Omental fat pad (tissue), 3 donors: ENCODE measurements at regions not wholly inside any gene's neighbourhood (a gene's known extent, or its start where the extent isn't known, plus 50 kb on each side); places are given as distances from the start of the nearest gene placed in this dataset.
"Not testable (repeated sequence)": the region's sequence is repeated elsewhere in the genome, so short reads cannot be mapped to it uniquely, and the experiment has no call there.

Experiments used
- ATAC-seq: fragments of 150-250 bp; one replicate; pipeline ENCODE4 v1.9.1; 2016; ENCODE audit warnings: mild to moderate bottlenecking, moderate library complexity; ENCODE audit not compliant: low FRiP score
- DNase-seq: peaks from one replicate; pipeline ENCODE4 v3.0.0-alpha.2; 2019; ENCODE audit warnings: low spot score
- TF ChIP-seq, protein P1 (sequence below), 3 donors: fragments of 450-650 bp; IDR thresholded peaks; one replicate each; pipeline ENCODE4 v1.5.1; 2016 to 2017; ENCODE audit warnings: antibody characterized with exemption in 3 of 3, mild to moderate bottlenecking in 3 of 3, moderate library complexity in 2 of 3

DNA sequence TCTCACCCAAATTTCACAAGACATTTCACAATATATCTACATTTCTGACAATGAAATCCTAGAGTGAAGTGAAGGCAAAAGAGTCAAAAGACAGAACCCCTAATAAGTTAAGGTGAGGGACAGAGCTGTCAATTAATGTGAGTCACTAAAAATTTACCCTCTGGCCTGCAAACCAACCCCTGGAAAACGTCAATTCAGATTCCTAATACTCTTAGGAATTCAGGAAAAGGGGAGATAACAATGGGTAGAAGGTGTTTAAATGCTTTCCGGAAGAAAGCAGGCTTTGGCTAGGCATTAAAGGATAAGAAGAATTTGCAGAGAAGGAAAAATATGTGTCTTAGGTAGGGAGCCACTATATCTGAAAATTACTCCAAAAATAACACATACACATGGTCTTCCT is 299.6 kb downstream of the INHBA start:
- no peak for DNase-seq
- TF ChIP-seq, protein P1, sequence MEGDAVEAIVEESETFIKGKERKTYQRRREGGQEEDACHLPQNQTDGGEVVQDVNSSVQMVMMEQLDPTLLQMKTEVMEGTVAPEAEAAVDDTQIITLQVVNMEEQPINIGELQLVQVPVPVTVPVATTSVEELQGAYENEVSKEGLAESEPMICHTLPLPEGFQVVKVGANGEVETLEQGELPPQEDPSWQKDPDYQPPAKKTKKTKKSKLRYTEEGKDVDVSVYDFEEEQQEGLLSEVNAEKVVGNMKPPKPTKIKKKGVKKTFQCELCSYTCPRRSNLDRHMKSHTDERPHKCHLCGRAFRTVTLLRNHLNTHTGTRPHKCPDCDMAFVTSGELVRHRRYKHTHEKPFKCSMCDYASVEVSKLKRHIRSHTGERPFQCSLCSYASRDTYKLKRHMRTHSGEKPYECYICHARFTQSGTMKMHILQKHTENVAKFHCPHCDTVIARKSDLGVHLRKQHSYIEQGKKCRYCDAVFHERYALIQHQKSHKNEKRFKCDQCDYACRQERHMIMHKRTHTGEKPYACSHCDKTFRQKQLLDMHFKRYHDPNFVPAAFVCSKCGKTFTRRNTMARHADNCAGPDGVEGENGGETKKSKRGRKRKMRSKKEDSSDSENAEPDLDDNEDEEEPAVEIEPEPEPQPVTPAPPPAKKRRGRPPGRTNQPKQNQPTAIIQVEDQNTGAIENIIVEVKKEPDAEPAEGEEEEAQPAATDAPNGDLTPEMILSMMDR (IDR thresholded peaks at IDR 0.05): no peak
- no peak for ATAC-seq

DNA sequence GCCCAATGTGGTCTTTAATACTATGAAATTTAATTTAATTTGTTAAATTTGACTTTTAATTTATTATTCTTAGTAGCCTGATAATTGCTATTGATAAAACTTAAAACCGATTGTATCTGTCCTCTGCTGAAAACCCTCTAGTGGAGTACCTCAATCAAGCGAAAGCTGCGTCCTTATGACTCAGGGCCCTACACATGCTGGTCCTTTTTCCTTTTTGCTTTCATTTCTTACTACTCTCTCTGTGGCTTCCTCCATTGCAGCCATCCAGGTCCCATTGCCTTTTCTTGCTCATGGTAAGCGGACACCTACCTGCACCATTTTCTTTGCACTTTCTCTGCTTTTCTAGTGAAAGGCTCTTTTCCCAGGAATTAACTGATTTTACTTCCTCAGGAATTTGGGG is 301.1 kb downstream of the INHBA start:
- ATAC-seq: no peak
- no peak for DNase-seq
- TF ChIP-seq, protein P1 (IDR thresholded peaks at IDR 0.05): no peak

DNA sequence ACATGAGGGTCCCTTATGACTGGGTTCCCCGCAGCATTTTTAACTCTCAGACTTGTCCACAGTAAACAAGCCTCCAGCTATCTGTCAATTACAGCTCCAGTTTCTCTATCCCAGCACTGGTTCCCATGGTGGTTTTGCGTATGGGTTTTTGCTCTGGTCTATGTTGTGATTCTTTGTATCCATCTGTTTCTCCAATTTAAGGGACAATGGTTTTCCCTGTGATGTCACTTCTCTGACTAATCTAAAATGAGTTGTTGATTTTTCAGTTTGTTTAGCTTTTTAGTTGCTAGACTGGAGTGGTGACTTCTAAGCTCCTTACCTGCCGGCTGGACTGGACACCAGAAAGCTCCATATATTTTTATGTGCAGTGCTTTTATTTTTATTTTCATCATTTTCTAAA is 303.7 kb downstream of the INHBA start:
- ATAC-seq: no peak
- no peak for DNase-seq
- TF ChIP-seq, protein P1 (IDR thresholded peaks at IDR 0.05): no peak

DNA sequence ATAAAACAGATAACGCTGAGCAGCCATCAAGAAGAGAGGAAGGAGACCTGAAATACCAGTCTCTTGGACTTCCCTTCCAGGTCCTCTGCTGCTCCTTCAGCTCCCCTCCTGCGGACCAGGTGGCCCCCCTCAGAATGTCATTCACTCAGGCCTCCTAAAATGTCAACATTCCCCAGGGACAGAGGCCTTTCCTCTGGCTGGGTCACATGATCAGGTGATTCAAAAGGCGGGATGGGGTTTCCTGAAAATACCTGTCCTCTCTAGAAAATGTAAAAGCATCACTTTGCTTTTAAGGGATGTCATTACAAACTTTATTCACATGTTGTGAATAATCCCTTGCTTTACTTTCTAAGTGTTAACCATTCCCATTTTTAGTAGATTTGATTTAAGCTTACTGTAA is 311.1 kb downstream of the INHBA start:
- TF ChIP-seq, protein P1 (IDR thresholded peaks at IDR 0.05): no peak
- no peak for ATAC-seq
- DNase-seq: no peak

DNA sequence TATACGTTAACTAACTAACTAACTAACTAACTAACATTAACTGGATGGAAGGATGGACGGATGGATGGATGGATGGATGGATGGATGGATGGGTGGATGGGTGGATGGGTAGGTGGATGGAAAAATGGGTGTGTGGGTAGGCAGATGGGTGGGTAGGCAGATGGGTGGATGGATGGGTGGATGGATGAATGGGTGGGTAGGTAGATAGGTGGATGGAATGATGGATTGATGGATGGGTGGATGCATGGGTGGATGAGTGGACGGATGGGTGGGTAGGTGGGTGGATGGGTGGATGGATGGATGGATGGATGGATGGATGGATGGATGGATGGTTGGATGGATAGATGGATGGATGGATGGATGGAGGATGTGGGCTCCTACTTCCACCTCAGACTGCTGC is 314.0 kb downstream of the INHBA start:
- not testable (repeated sequence) for DNase-seq, ATAC-seq

DNA sequence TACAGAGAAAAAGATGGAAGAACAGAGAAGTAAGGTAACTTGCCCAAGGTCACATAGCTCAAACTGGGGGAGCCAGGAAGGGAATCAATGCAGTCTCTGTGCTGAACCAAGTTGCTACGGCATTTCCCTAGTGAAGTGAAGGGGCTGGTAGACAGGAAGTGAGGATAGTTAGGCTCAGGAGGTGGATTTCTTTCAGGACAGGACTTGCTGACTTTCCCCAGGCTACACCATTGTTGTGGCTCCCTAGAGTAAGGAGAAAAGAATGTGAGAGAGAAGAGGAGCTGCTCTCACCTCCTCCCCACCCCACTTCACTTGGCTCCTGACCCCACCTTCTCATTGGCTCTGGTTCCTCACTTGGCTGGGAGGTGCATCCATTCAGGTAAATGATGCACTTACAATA is 316.9 kb downstream of the INHBA start:
- no peak for ATAC-seq
- TF ChIP-seq, protein P1 (IDR thresholded peaks at IDR 0.05): no peak

DNA sequence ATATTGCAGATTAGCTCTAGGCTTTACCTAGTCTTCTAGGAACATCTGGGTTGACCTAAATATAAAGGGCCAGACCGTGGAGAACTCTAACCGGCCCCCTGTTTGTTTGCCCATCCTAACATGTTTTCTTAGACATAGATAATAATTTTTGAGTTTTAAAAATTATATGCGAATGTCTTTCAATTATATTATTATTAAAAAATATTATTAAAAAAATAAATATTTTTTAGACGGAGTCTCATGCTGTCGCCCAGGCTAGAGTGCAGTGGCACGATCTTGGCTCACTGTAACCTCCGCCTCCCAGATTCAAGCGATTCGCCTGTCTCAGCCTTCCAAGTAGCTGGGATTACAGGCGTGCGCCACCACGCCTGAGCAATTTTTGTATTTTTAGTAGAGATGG is 318.5 kb downstream of the INHBA start:
- TF ChIP-seq, protein P1 (IDR thresholded peaks at IDR 0.05): no peak
- DNase-seq (no peak), ATAC-seq (no peak)

More for the DNA sequence above, 316.9 kb downstream of the INHBA start:
- DNase-seq: no peak

DNA sequence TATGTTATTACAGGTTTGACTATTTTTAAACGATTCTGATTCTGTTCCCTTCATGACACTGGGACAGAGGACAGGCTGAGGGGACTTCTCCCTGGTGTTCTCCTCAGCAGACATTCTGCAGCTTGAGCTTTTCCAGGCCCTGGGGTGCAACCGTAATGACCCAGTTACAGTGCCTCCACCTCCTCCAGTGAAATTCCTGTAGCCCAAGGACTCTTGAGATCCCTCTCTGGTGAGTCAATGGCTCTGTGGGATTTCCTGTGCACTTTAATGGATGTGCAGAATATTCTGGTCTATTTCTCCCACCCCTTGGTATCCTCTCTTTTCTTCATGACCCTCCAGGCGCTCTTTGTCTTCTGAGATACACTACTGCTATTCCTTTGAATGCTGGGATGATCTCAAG is 319.3 kb downstream of the INHBA start:
- ATAC-seq: no peak
- TF ChIP-seq, protein P1 (IDR thresholded peaks at IDR 0.05): no peak
- no peak for DNase-seq
